HepG2 (cell line): ENCODE measurements at regions not wholly inside any gene's neighbourhood (a gene's known extent, or its start where the extent isn't known, plus 50 kb on each side); places are given as distances from the start of the nearest gene placed in this dataset.
A peak's percentile ranks its signal among the peaks of the same experiment; 100 is the strongest.

Experiments
- ARHGAP35 ChIP-seq: sonication (generic); formaldehyde crosslinking; IDR thresholded peaks from 2 replicates; pipeline ENCODE4 v1.9.0; 2022; ENCODE audit warnings: mild to moderate bottlenecking, inconsistent platforms, moderate library complexity, missing genetic modification reagents, borderline replicate concordance
- CEBPZ ChIP-seq: IDR thresholded peaks from 2 replicates; pipeline ENCODE4 v1.6.1; 2012; ENCODE audit warnings: low read length, improper control_type of control experiment
- DRAP1 ChIP-seq: IDR thresholded peaks from 2 replicates; pipeline ENCODE4 v1.6.1; 2016; ENCODE audit warnings: missing genetic modification reagents, missing compliant biosample characterization
- HES4 ChIP-seq: sonication (generic); formaldehyde crosslinking; IDR thresholded peaks from 2 replicates; pipeline ENCODE4 v1.9.0; 2021; ENCODE audit warnings: mild to moderate bottlenecking, missing genetic modification reagents, borderline replicate concordance
- HMG20A ChIP-seq: IDR thresholded peaks from 2 replicates; pipeline ENCODE4 v1.6.1; 2016; ENCODE audit warnings: borderline replicate concordance
- JARID2 ChIP-seq: sonication (generic); formaldehyde crosslinking; IDR thresholded peaks from 2 replicates; pipeline ENCODE4 v1.8.1; 2023; ENCODE audit warnings: missing genetic modification reagents, inconsistent platforms; ENCODE audit not compliant: insufficient replicate concordance
- JUN ChIP-seq: sonication (generic); formaldehyde crosslinking; IDR thresholded peaks from 2 replicates; pipeline ENCODE4 v1.4.0; 2020; ENCODE audit warnings: mild to moderate bottlenecking, missing genetic modification reagents
- KAT2B ChIP-seq: fragments of 150-350 bp; IDR thresholded peaks from 2 replicates; pipeline ENCODE4 v1.6.1; 2014; ENCODE audit warnings: low read depth, low read length, borderline replicate concordance
- MEIS2 ChIP-seq: sonication (generic); formaldehyde crosslinking; IDR thresholded peaks from 2 replicates; pipeline ENCODE4 v1.9.0; 2021; ENCODE audit warnings: mild to moderate bottlenecking, missing genetic modification reagents
- NR2F2 ChIP-seq: IDR thresholded peaks from 2 replicates; pipeline ENCODE4 v1.6.1; 2012; ENCODE audit warnings: low read depth, inconsistent platforms, borderline replicate concordance
- PLSCR1 ChIP-seq: sonication (generic); formaldehyde crosslinking; IDR thresholded peaks from 2 replicates; pipeline ENCODE4 v1.5.0; 2020; ENCODE audit warnings: missing genetic modification reagents, mild to moderate bottlenecking, borderline replicate concordance
- RCOR2 ChIP-seq: IDR thresholded peaks from 2 replicates; pipeline ENCODE4 v1.6.1; 2016; ENCODE audit warnings: missing biosample characterization, missing genetic modification reagents
- RXRA ChIP-seq: sonication (generic); formaldehyde crosslinking; IDR thresholded peaks from 2 replicates; pipeline ENCODE4 v1.5.1; 2020; ENCODE audit warnings: missing genetic modification reagents
- SRF ChIP-seq: IDR thresholded peaks from 2 replicates; pipeline ENCODE4 v1.6.1; 2011; ENCODE audit warnings: mild to moderate bottlenecking, low read depth, low read length, moderate library complexity
- ZBTB44 ChIP-seq: sonication (generic); formaldehyde crosslinking; IDR thresholded peaks from 2 replicates; pipeline ENCODE4 v1.4.0; 2020; ENCODE audit warnings: missing genetic modification reagents
- ZNF124 ChIP-seq: sonication (generic); formaldehyde crosslinking; IDR thresholded peaks from 2 replicates; pipeline ENCODE4 v1.4.0; 2020; ENCODE audit warnings: missing genetic modification reagents
- ZNF362 ChIP-seq: sonication (generic); formaldehyde crosslinking; IDR thresholded peaks from 2 replicates; pipeline ENCODE4 v1.4.0; 2020; ENCODE audit warnings: missing genetic modification reagents, mild to moderate bottlenecking, borderline replicate concordance
- ZNF431 ChIP-seq: sonication (generic); formaldehyde crosslinking; IDR thresholded peaks from 2 replicates; pipeline ENCODE4 v1.9.0; 2022; ENCODE audit warnings: missing genetic modification reagents, low read depth, mild to moderate bottlenecking, borderline replicate concordance
- ZNF672 ChIP-seq: sonication (generic); formaldehyde crosslinking; IDR thresholded peaks from 2 replicates; pipeline ENCODE4 v1.8.1; 2022; ENCODE audit warnings: missing genetic modification reagents
- ZNF792 ChIP-seq: IDR thresholded peaks from 2 replicates; pipeline ENCODE4 v1.6.1; 2016
- ZZZ3 ChIP-seq: sonication (generic); formaldehyde crosslinking; IDR thresholded peaks from 2 replicates; pipeline ENCODE4 v1.4.0; 2020; ENCODE audit warnings: missing genetic modification reagents, mild to moderate bottlenecking, borderline replicate concordance

- TF ChIP-seq NR2F2 (peak; percentile 90; the same call in 1 of the 2 replicates), RXRA (CRISPR knock-in tag) (peak; percentile 96; the same call in 1 of the 2 replicates), ZZZ3 (CRISPR knock-in tag) (no peak), ARHGAP35 (0 out of 2 replicates have a peak, but pooled peaks have one; percentile 34), ZNF124 (CRISPR knock-in tag) (peak; percentile 89), ZNF362 (CRISPR knock-in tag) (peak; percentile 99), MEIS2 (CRISPR knock-in tag) (peak; percentile 98), DRAP1 (CRISPR knock-in tag) (peak; percentile 88), CEBPZ (no peak), JARID2 (CRISPR knock-in tag) (peak; percentile 28), SRF (no peak), ZNF792 (CRISPR knock-in tag) (peak; percentile 98), PLSCR1 (CRISPR knock-in tag) (no peak), RCOR2 (CRISPR knock-in tag) (peak; percentile 98), KAT2B (peak; percentile 65), ZNF431 (CRISPR knock-in tag) (peak; percentile 95), HES4 (CRISPR knock-in tag) (peak; percentile 71; the same call in 1 of the 2 replicates), HMG20A (CRISPR knock-in tag) (peak; percentile 99), ZNF672 (no peak), ZBTB44 (no peak), JUN (peak; percentile 93)
Measured at GRCh38 chr15:53453253-53454105, 306.0 kb downstream of the WDR72 start (continued).
